SK-N-SH treated with all-trans-retinoic acid at 6 μM for 48 hours (cell line): ENCODE measurements at regions not wholly inside any gene's neighbourhood (a gene's known extent, or its start where the extent isn't known, plus 50 kb on each side); places are given as distances from the start of the nearest gene placed in this dataset.

Experiments used
- ATAC-seq: fragments of 200-7000 bp; cut with Tn5 transposase; 3 replicates; pipeline ENCODE4 v1.9.1; 2020; ENCODE audit warnings: mild to moderate bottlenecking, moderate library complexity
- ARNTL ChIP-seq: fragments of 450-650 bp; formaldehyde crosslinking; IDR thresholded peaks from 2 replicates; pipeline ENCODE4 v1.5.0; 2020; ENCODE audit warnings: low read depth, mild to moderate bottlenecking, moderate library complexity, borderline replicate concordance
- BACH2 ChIP-seq: fragments of 250-450 bp; sonication (Bioruptor Pico); IDR thresholded peaks from 2 replicates; pipeline ENCODE4 v1.9.0; 2021; ENCODE audit warnings: mild to moderate bottlenecking, borderline replicate concordance
- CREB5 ChIP-seq: fragments of 250-450 bp; sonication (Bioruptor Pico); IDR thresholded peaks from 2 replicates; pipeline ENCODE4 v1.5.1; 2020; ENCODE audit warnings: low read depth, mild to moderate bottlenecking, moderate library complexity
- CSDC2 ChIP-seq: fragments of 250-450 bp; sonication (Bioruptor Pico); IDR thresholded peaks from 2 replicates; pipeline ENCODE4 v1.5.0; 2020; ENCODE audit warnings: mild to moderate bottlenecking, moderate library complexity
- CSRNP3 ChIP-seq: fragments of 250-450 bp; sonication (Bioruptor Pico); IDR thresholded peaks from 2 replicates; pipeline ENCODE4 v1.5.1; 2021; ENCODE audit warnings: mild to moderate bottlenecking, moderate library complexity
- ESRRG ChIP-seq: fragments of 250-450 bp; sonication (Bioruptor Pico); IDR thresholded peaks from 2 replicates; pipeline ENCODE4 v1.6.1; 2021; ENCODE audit warnings: mild to moderate bottlenecking
- GLIS3 ChIP-seq: fragments of 250-450 bp; sonication (Bioruptor Pico); IDR thresholded peaks from 2 replicates; pipeline ENCODE4 v1.5.0; 2020; ENCODE audit warnings: mild to moderate bottlenecking, moderate library complexity
- ISL1 ChIP-seq: fragments of 250-450 bp; sonication (Bioruptor Pico); IDR thresholded peaks from 2 replicates; pipeline ENCODE4 v2.1.2; 2022; ENCODE audit warnings: mild to moderate bottlenecking, moderate library complexity
- OSR1 ChIP-seq: fragments of 250-450 bp; sonication (Bioruptor Pico); IDR thresholded peaks from 2 replicates; pipeline ENCODE4 v1.8.0; 2022; ENCODE audit warnings: moderate library complexity, mild to moderate bottlenecking, inconsistent platforms
- POU6F1 ChIP-seq: fragments of 250-450 bp; sonication (Bioruptor Pico); IDR thresholded peaks from 2 replicates; pipeline ENCODE4 v1.8.0; 2021; ENCODE audit warnings: low read depth, mild to moderate bottlenecking, moderate library complexity, borderline replicate concordance
- PPARA ChIP-seq: fragments of 250-450 bp; sonication (Bioruptor Pico); IDR thresholded peaks from 2 replicates; pipeline ENCODE4 v1.5.0; 2020; ENCODE audit warnings: mild to moderate bottlenecking, borderline replicate concordance
- SNAI2 ChIP-seq: fragments of 250-450 bp; sonication (Bioruptor Pico); IDR thresholded peaks from 2 replicates; pipeline ENCODE4 v1.5.0; 2020; ENCODE audit warnings: mild to moderate bottlenecking, moderate library complexity
- TCF4 ChIP-seq: fragments of 250-450 bp; sonication (Bioruptor Pico); IDR thresholded peaks from 2 replicates; pipeline ENCODE4 v1.8.0; 2021; ENCODE audit warnings: mild to moderate bottlenecking, moderate library complexity, borderline replicate concordance
- ZC3H10 ChIP-seq: fragments of 250-450 bp; sonication (Bioruptor Pico); IDR thresholded peaks from 2 replicates; pipeline ENCODE4 v1.5.1; 2021; ENCODE audit warnings: mild to moderate bottlenecking, moderate library complexity
- ZFP3 ChIP-seq: fragments of 250-450 bp; sonication (Bioruptor Pico); IDR thresholded peaks from 2 replicates; pipeline ENCODE4 v1.5.0; 2020; ENCODE audit warnings: mild to moderate bottlenecking, moderate library complexity
- ZNF70 ChIP-seq: fragments of 450-650 bp; formaldehyde crosslinking; IDR thresholded peaks from 2 replicates; pipeline ENCODE4 v1.5.0; 2020; ENCODE audit warnings: mild to moderate bottlenecking, moderate library complexity
- TF ChIP-seq, protein P1 (sequence below): fragments of 250-450 bp; sonication (Bioruptor Pico); IDR thresholded peaks from 2 replicates; pipeline ENCODE4 v1.5.0; 2020; ENCODE audit warnings: mild to moderate bottlenecking, moderate library complexity

DNA sequence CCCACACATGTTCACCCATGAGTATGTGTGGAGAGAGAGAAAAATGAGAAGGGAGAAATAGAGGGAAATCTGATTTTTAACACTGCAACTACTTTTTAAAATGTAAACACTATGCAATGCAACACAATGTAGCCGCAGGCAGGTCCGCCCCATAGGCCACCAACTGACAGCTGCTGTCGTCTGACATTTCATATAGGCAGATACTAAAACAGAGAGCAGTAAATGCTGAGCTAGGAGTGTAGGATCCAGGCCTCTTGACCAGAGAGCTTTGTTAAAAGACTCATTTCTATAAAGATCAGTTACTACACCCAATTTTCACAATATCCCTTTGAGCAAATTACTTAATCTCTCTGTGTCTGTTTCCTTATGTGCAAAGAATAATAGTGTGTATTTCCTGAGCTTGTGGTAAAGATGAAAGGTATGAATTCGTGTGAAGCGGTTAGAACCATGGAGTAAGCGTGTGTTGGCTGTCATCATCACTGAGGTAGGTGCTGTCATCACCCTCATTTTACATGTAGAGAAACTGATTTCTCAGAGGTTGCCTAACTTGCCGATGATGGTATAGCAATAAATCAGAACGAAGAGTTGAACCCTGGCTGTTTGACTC, 55.2 kb upstream of the PDE8B start:
- ATAC-seq, result no peak
- no peak for TF ChIP-seq PPARA (CRISPR knock-in tag)
- TF ChIP-seq ARNTL (CRISPR knock-in tag), result no peak
- no peak for TF ChIP-seq CSRNP3 (CRISPR knock-in tag)

DNA sequence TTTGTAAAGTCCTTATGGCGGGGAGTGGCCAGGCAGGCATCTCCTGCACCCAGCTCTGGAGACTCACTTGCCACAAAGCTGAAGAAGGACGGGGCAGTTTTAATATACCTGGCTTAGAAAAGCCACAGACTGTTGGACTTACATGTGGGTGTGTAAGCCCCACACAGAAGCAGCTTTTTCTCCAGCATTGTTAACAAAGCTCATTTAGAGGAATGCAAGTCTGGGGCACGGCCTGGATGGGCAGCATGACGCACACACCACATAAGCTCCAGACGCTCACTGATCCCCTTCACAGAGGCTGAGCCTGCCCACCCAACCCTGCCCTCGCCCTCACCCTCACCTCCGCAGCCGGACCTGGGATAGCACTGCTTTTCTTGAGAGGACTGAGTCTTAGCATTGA, 58.0 kb upstream of the PDE8B start:
- no peak for TF ChIP-seq POU6F1
- no peak for TF ChIP-seq ISL1 (CRISPR knock-in tag)
- TF ChIP-seq, protein P1, sequence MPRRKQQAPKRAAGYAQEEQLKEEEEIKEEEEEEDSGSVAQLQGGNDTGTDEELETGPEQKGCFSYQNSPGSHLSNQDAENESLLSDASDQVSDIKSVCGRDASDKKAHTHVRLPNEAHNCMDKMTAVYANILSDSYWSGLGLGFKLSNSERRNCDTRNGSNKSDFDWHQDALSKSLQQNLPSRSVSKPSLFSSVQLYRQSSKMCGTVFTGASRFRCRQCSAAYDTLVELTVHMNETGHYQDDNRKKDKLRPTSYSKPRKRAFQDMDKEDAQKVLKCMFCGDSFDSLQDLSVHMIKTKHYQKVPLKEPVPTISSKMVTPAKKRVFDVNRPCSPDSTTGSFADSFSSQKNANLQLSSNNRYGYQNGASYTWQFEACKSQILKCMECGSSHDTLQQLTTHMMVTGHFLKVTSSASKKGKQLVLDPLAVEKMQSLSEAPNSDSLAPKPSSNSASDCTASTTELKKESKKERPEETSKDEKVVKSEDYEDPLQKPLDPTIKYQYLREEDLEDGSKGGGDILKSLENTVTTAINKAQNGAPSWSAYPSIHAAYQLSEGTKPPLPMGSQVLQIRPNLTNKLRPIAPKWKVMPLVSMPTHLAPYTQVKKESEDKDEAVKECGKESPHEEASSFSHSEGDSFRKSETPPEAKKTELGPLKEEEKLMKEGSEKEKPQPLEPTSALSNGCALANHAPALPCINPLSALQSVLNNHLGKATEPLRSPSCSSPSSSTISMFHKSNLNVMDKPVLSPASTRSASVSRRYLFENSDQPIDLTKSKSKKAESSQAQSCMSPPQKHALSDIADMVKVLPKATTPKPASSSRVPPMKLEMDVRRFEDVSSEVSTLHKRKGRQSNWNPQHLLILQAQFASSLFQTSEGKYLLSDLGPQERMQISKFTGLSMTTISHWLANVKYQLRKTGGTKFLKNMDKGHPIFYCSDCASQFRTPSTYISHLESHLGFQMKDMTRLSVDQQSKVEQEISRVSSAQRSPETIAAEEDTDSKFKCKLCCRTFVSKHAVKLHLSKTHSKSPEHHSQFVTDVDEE, result no peak
- no peak for TF ChIP-seq ESRRG (CRISPR knock-in tag)
- no peak for TF ChIP-seq TCF4 (CRISPR knock-in tag)
- no peak for TF ChIP-seq CREB5 (CRISPR knock-in tag)
- TF ChIP-seq GLIS3 (CRISPR knock-in tag), result no peak
- no peak for TF ChIP-seq ZFP3
- TF ChIP-seq CSDC2 (CRISPR knock-in tag), result no peak
- TF ChIP-seq ZNF70, result no peak
- no peak for TF ChIP-seq OSR1 (CRISPR knock-in tag)
- ATAC-seq, result no peak

DNA sequence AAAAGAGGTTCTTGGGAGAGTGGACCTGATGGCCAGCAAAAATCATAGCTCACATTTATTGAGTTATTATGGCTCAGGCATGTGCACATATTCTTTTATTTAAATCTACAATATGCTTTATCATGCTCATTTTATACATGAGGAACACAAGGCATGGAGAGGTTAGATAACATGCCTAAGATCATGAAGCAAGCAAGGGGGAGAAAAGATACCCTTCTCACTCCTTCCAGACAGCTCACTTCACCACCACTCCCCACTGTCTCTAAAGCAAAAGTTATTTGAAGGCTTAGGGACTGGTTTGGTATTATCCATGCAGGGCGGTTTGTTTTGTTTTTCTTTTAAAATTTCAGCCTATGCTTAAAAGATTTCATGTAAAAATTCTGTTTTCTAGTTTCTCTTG, 59.0 kb upstream of the PDE8B start:
- no peak for TF ChIP-seq GLIS3 (CRISPR knock-in tag)
- no peak for TF ChIP-seq BACH2 (CRISPR knock-in tag)
- no peak for TF ChIP-seq CREB5 (CRISPR knock-in tag)
- TF ChIP-seq, protein P1, result no peak
- TF ChIP-seq SNAI2 (CRISPR knock-in tag), result no peak
- no peak for TF ChIP-seq ESRRG (CRISPR knock-in tag)
- no peak for TF ChIP-seq ZC3H10 (CRISPR knock-in tag)
- no peak for TF ChIP-seq TCF4 (CRISPR knock-in tag)
- no peak for ATAC-seq
